A673 (cell line): ENCODE measurements at regions not wholly inside any gene's neighbourhood (a gene's known extent, or its start where the extent isn't known, plus 50 kb on each side); places are given as distances from the start of the nearest gene placed in this dataset.

Experiments
- CTCF ChIP-seq: fragments of 300-800, 200-600 bp; sonication (generic); conservative IDR thresholded peaks from 2 replicates; pipeline ENCODE4 v1.5.1; 2017; ENCODE audit warnings: low read depth, mild to moderate bottlenecking, antibody characterized with exemption, low read length, moderate library complexity, mixed read lengths
- EZH2 ChIP-seq: fragments of 200-600 bp; sonication (generic); IDR thresholded peaks from 2 replicates; pipeline ENCODE4 v1.6.1; 2017; ENCODE audit warnings: borderline replicate concordance, low read depth, mild to moderate bottlenecking, mixed read lengths, antibody characterized with exemption, low read length; ENCODE audit not compliant: poor library complexity, severe bottlenecking

- no peak for TF ChIP-seq CTCF
- TF ChIP-seq EZH2: no peak
Measured at GRCh38 chr15:38042211-38042610, 107.8 kb downstream of the TMCO5A start.
